MCF 10A (cell line): ENCODE measurements at regions not wholly inside any gene's neighbourhood (a gene's known extent, or its start where the extent isn't known, plus 50 kb on each side); places are given as distances from the start of the nearest gene placed in this dataset.

Source experiments
- BruUV-seq: library from RNA; stranded (reverse); fragments of 400-500 nt; replicated peaks from 2 replicates; lab custom pipeline; 2021; lab: Mats Ljungman, UMichigan
- CTCF ChIA-PET: fragments of 300-600 bp; sonication (Branson Sonifier 250); formaldehyde crosslinking; extraction: SDS; loops from one replicate; lab custom pipeline; 2021; ENCODE audit warnings: antibody characterized with exemption, inconsistent platforms; lab: Yijun Ruan, JAX
- POLR2A ChIA-PET: fragments of 300-600, 350-650 bp; sonication (Branson Sonifier 250); formaldehyde crosslinking; extraction: SDS; loops from one replicate; lab custom pipeline; 2020; ENCODE audit warnings: antibody characterized with exemption, inconsistent platforms; lab: Yijun Ruan, JAX
- DNase-seq: peaks from one replicate; pipeline ENCODE4 v3.0.0-alpha.2; 2018; ENCODE audit not compliant: unreplicated experiment
- H3K27ac Mint-ChIP-seq: one replicate; pipeline ENCODE4 v1.8.0; 2022; ENCODE audit warnings: mild to moderate bottlenecking, low read depth, mixed read lengths; ENCODE audit not compliant: unreplicated experiment
- H3K27me3 Mint-ChIP-seq: one replicate; pipeline ENCODE4 v1.8.0; 2022; ENCODE audit warnings: mixed read lengths; ENCODE audit not compliant: insufficient read depth, unreplicated experiment
- H3K36me3 Mint-ChIP-seq: one replicate; pipeline ENCODE4 v1.8.0; 2022; ENCODE audit warnings: mild to moderate bottlenecking, moderate library complexity, mixed read lengths; ENCODE audit not compliant: insufficient read depth, unreplicated experiment
- H3K4me1 Mint-ChIP-seq: one replicate; pipeline ENCODE4 v1.8.0; 2022; ENCODE audit warnings: mixed read lengths; ENCODE audit not compliant: insufficient read depth, unreplicated experiment
- H3K4me3 Mint-ChIP-seq: one replicate; pipeline ENCODE4 v1.8.0; 2022; ENCODE audit warnings: mild to moderate bottlenecking, moderate library complexity, mixed read lengths; ENCODE audit not compliant: unreplicated experiment
- H3K9me3 Mint-ChIP-seq: one replicate; pipeline ENCODE4 v1.8.0; 2022; ENCODE audit warnings: mixed read lengths; ENCODE audit not compliant: unreplicated experiment
- intact Hi-C: fragments of 100-400 bp; cut with micrococcal nuclease; formaldehyde crosslinking; loops from 2 replicates; pipeline ENCODE4 v1.14.1; 2022
- TF ChIP-seq, protein P1 (sequence below): fragments of 200-600 bp; IDR thresholded peaks from one replicate; pipeline ENCODE4 v1.8.0; 2022; ENCODE audit warnings: antibody characterized with exemption, mild to moderate bottlenecking; ENCODE audit not compliant: unreplicated experiment

DNA sequence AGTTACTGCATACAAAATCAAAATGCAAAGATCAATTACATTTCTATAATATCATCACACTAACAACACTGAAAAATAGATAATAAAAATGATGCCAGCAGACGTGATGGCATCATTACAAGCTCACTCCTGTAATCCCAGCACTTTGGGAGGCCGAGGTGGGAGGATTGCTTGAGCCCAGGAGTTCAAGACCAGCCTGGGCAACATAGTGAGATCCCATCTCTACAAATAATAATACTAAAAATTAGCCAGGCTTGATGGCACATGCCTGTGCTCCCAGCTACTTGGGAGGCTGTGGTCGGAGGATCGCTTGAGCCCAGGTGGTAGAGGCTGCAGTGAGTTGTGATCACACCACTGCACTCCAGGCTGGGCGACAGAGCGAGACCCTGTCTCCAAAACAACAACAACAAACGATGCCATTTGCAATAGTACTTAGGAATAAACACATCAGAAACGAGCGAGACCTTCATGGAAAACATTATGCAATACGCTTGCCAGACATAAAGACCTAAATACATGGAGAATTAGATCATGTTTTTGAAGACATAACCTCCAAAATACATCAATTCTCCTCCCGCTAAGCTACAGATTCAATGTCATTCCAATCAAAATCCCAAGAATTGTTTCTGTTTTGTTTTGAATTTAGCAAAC is 86.6 kb upstream of the ERRFI1 start:
- no peak for DNase-seq
- Mint-ChIP-seq H3K27me3 (no peaks in the 10 kb centered on the region), H3K36me3 (no peaks in the 10 kb centered on the region), H3K27ac (no peak overlapping the region), H3K9me3 (no peaks in the 10 kb centered on the region), H3K4me1 (peaks cover 4% of the 10 kb centered on the region), H3K4me3 (no peak overlapping the region)
- POLR2A ChIA-PET = interaction anchor here (1.2 kb wide), 1 partner anchor 15 kb away, joined by 5 read pairs; no protein-coding TSS in a partner anchor
- BruUV-seq = no TSS peak
- TF ChIP-seq, protein P1, sequence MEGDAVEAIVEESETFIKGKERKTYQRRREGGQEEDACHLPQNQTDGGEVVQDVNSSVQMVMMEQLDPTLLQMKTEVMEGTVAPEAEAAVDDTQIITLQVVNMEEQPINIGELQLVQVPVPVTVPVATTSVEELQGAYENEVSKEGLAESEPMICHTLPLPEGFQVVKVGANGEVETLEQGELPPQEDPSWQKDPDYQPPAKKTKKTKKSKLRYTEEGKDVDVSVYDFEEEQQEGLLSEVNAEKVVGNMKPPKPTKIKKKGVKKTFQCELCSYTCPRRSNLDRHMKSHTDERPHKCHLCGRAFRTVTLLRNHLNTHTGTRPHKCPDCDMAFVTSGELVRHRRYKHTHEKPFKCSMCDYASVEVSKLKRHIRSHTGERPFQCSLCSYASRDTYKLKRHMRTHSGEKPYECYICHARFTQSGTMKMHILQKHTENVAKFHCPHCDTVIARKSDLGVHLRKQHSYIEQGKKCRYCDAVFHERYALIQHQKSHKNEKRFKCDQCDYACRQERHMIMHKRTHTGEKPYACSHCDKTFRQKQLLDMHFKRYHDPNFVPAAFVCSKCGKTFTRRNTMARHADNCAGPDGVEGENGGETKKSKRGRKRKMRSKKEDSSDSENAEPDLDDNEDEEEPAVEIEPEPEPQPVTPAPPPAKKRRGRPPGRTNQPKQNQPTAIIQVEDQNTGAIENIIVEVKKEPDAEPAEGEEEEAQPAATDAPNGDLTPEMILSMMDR = no peak
- intact Hi-C loops = no loop called here
- CTCF ChIA-PET = interaction anchor here (0.7 kb wide), 1 partner anchor 9 kb away, joined by 4 read pairs; no protein-coding TSS in a partner anchor

DNA sequence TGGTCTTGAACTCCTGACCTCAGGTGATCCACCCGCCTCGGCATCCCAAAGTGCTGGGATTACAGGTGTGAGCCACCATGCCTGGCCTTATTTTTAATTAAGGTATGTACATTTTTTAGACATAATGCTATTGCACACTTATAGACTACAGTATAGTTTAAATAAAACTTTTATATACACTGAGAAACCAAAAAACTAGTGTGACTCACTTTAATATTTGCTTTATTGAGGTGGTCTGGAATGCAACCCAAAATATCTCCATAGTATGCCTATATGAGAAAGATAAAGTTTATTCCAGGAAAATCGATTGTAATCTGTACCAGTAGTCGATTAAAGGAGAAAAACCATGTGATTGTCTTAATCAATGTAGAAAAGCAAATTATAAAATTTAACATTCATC is 85.5 kb upstream of the ERRFI1 start:
- POLR2A ChIA-PET = no interaction called here
- intact Hi-C loops = no loop called here
- BruUV-seq = no TSS peak
- H3K4me3 Mint-ChIP-seq = no peak overlapping the region
- CTCF ChIA-PET = no interaction called here
- no peak for DNase-seq
- no peaks in the 10 kb centered on the region for H3K27me3 Mint-ChIP-seq
- H3K9me3 Mint-ChIP-seq = no peaks in the 10 kb centered on the region
- peaks cover under 1% of the 10 kb centered on the region for H3K4me1 Mint-ChIP-seq
- H3K36me3 Mint-ChIP-seq = no peaks in the 10 kb centered on the region
- H3K27ac Mint-ChIP-seq = no peak overlapping the region
- TF ChIP-seq, protein P1 = no peak

DNA sequence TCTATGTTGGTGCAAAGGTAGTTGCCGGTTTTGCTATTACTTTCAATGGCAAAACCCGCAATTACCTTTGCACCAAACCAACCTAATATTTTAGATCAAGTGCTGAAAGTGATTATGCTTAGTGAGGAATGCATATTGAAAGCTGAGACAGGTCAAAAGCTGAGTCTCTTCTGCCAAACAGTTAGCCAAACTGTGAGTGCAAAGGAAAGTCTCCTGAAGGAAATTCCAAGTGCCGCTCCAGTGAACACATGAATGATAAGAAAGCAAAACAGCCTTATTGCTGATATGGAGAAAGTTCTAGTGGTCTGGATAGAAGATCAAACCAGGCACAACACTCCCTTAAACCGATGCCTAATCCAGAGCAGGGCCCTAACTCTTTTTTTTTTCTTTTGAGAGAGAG is 83.1 kb upstream of the ERRFI1 start:
- H3K4me1 Mint-ChIP-seq = no peaks in the 10 kb centered on the region
- H3K27me3 Mint-ChIP-seq = no peaks in the 10 kb centered on the region
- CTCF ChIA-PET = no interaction called here

DNA sequence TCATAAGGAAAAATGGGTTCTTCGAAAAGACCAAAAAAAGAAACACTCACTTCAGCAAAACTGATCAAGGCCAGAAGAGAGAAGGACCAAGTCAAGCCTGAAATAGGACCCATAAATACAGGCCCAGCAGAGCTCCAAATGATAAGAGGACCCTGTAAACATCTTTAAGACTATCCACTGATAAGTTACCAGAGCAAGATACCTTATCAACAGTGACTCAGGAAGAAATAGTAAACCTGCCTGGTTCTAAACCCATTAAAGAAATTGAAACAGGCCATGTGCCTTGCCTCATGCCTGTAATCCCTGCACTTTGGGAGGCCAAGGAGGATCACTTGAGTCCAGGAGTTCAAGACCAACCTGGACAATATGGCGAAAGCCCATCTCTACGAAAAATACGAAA is 81.8 kb upstream of the ERRFI1 start:
- no peak overlapping the region for H3K27ac Mint-ChIP-seq
- no peaks in the 10 kb centered on the region for H3K36me3 Mint-ChIP-seq
- ChIA-PET POLR2A (interaction anchor here (0.5 to 1.3 kb wide), 2 partner anchors 11 to 74 kb away, joined by 3 read pairs; no protein-coding TSS in a partner anchor), CTCF (no interaction called here)
- no peaks in the 10 kb centered on the region for H3K9me3 Mint-ChIP-seq
- no peak for DNase-seq
- intact Hi-C loops = no loop called here
- no peaks in the 10 kb centered on the region for H3K4me1 Mint-ChIP-seq
- BruUV-seq = no TSS peak
- no peaks in the 10 kb centered on the region for H3K27me3 Mint-ChIP-seq
- TF ChIP-seq, protein P1 = no peak
- no peak overlapping the region for H3K4me3 Mint-ChIP-seq

More for the DNA sequence above, 83.1 kb upstream of the ERRFI1 start:
- Mint-ChIP-seq H3K27ac (no peak overlapping the region), H3K9me3 (no peaks in the 10 kb centered on the region), H3K36me3 (no peaks in the 10 kb centered on the region), H3K4me3 (no peak overlapping the region)
- no TSS peak for BruUV-seq
- POLR2A ChIA-PET = interaction anchor here (1.4 kb wide), 1 partner anchor 31 kb away, joined by 5 read pairs; no protein-coding TSS in a partner anchor
- TF ChIP-seq, protein P1 = no peak
- intact Hi-C loops = no loop called here
- no peak for DNase-seq
